ENCODE measurements at regions not wholly inside any gene's neighbourhood (a gene's known extent, or its start where the extent isn't known, plus 50 kb on each side); places are given as distances from the start of the nearest gene placed in this dataset.

DNA sequence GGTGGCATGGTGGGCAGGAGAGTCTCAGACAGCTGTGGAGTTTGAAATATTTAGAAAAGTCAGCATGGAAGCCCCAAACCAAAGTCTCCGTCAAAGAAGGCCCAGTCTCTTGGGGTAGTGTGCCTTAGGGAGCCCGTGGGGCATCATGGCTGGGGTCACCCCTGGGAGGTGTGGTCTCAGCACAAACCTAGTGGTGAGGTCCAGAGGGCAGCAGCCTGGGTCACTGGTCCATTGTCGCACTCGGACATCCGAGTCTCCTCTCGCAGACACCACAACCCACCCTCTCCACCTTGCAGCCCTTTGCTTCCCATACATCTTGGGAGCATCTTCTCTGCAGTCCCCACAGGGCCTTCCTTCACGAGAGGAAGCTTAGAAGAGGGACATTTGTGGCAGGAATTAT is 588.0 kb upstream of the TMEM132C start:
- H2BK5ac ChIP-seq (ENCODE audit: low read depth, low read length), result no peak overlapping the region
- no peak overlapping the region for H3K4ac ChIP-seq (replicated peaks; ENCODE audit: insufficient read length, low read depth, low read length)
- no peaks in the 10 kb centered on the region for H4K20me1 ChIP-seq (replicated peaks in 1 of 2; ENCODE audit: control insufficient read depth in 1 of 2, insufficient read depth in 2 of 2, low read length in 2 of 2)
- H2AFZ ChIP-seq (ENCODE audit: low read length), result no peak overlapping the region
- H2BK120ac ChIP-seq (replicated peaks; ENCODE audit: low read depth, low read length), result no peak overlapping the region
- no peaks in the 10 kb centered on the region for H3K79me1 ChIP-seq (ENCODE audit: low read depth, low read length)
- no peak overlapping the region for H2AK5ac ChIP-seq (ENCODE audit: low read depth, low read length)
- H4K91ac ChIP-seq (replicated peaks; ENCODE audit: insufficient read length, low read length), result no peak overlapping the region
- H3K18ac ChIP-seq (ENCODE audit: extremely low read depth, low read length), result no peak overlapping the region
- TF ChIP-seq EP300 (IDR thresholded peaks at IDR 0.05; ENCODE audit: borderline replicate concordance in 1 of 2, low read depth in 2 of 2, low read length in 2 of 2), result no peak
- no peak for TF ChIP-seq POU5F1 (IDR thresholded peaks at IDR 0.05; ENCODE audit: low read depth, low read length)
- no peak for TF ChIP-seq JUN (IDR thresholded peaks at IDR 0.05; ENCODE audit: low read depth, low read length)
- peaks cover 0 to 2% (median 0%) of the 10 kb centered on the region in 4 experiments; a peak in 2 of 7 replicates for H3K4me1 ChIP-seq (replicated peaks in 1 of 4; ENCODE audit: control insufficient read depth in 3 of 4, insufficient read depth in 4 of 4, low read length in 3 of 4)
- no peak overlapping the region for H4K5ac ChIP-seq (ENCODE audit: insufficient read length, low read depth, low read length)
- H3K23ac ChIP-seq (ENCODE audit: insufficient read length), result no peak overlapping the region
- H3K9me3 ChIP-seq (ENCODE audit: insufficient read depth in 2 of 2, low read depth in 1 of 2, low read length in 1 of 2), result no peaks in the 10 kb centered on the region
- H3K27me3 ChIP-seq (replicated peaks in 1 of 4; ENCODE audit: control insufficient read depth in 3 of 4, extremely low read depth in 1 of 4, insufficient read depth in 3 of 4, low read length in 3 of 4), result no peaks in the 10 kb centered on the region
- no peak overlapping the region for H3K56ac ChIP-seq (replicated peaks; ENCODE audit: insufficient read length, low read depth, low read length)
- 97% methylated on average over 5 of the region's 7 CpGs; no CpG with 5 or more reads in 1 of the 2 experiments for WGBS, 2 experiments (ENCODE audit: extremely low coverage in 1 of 2, insufficient coverage in 1 of 2, insufficient read length in 1 of 2, insufficient replicate concordance in 2 of 2, low coverage in 1 of 2, low lambda C conversion rate in 2 of 2, missing lambda C conversion rate in 1 of 2)
- no peak overlapping the region for H3K4me3 ChIP-seq (ENCODE audit: extremely low read depth in 1 of 4, insufficient read depth in 2 of 4, low read depth in 3 of 4, low read length in 4 of 4)
- no peak overlapping the region for H3K9ac ChIP-seq (replicated peaks in 1 of 4; ENCODE audit: extremely low read depth in 1 of 4, low read depth in 3 of 4, low read length in 3 of 4)
- no peak overlapping the region for H3K27ac ChIP-seq (ENCODE audit: low read depth, low read length)
- H3K14ac ChIP-seq (ENCODE audit: insufficient read length), result no peak overlapping the region
- H2BK12ac ChIP-seq (ENCODE audit: low read depth, low read length), result no peak overlapping the region
- no peak overlapping the region for H3K4me2 ChIP-seq (ENCODE audit: insufficient read depth in 1 of 2, low read depth in 2 of 2, low read length in 2 of 2)
- H3K36me3 ChIP-seq (ENCODE audit: control insufficient read depth in 2 of 4, insufficient read depth in 4 of 4, low read length in 3 of 4), result no peaks in the 10 kb centered on the region
- no peaks in the 10 kb centered on the region for H3K79me2 ChIP-seq (ENCODE audit: control insufficient read depth in 1 of 2, insufficient read depth in 2 of 2, low read length in 2 of 2)
- FAIRE-seq (no peak), DNase-seq (ENCODE audit: low read depth in 1 of 2, low spot score in 2 of 2) (no peak)
- CTCF ChIA-PET (ENCODE audit: partially characterized antibody), result interaction anchor here (0.9 to 3.1 kb wide), 6 partner anchors 11 to 502 kb away, joined by 3 to 19 read pairs (median 8); no protein-coding TSS in a partner anchor
- H3K23me2 ChIP-seq (ENCODE audit: low read depth, low read length), result no peaks in the 10 kb centered on the region
- POLR2A ChIA-PET (ENCODE audit: partially characterized antibody), result no interaction called here
- no peak overlapping the region for H4K8ac ChIP-seq (ENCODE audit: extremely low read depth, insufficient read depth, low read length)
- no peak overlapping the region for H2BK20ac ChIP-seq (ENCODE audit: low read length)
- no peak overlapping the region for H2BK15ac ChIP-seq (ENCODE audit: low read length)
